OCI-LY3 (cell line): ENCODE measurements at regions not wholly inside any gene's neighbourhood (a gene's known extent, or its start where the extent isn't known, plus 50 kb on each side); places are given as distances from the start of the nearest gene placed in this dataset.

Experiments
- CTCF ChIP-seq: fragments of 200-600, 300-600 bp; sonication (generic); IDR thresholded peaks from 2 replicates; pipeline ENCODE4 v1.5.1; 2014; ENCODE audit warnings: antibody characterized with exemption, low read length, low read depth
- EZH2phosphoT487 ChIP-seq: fragments of 200-600 bp; shearing (Covaris generic); IDR thresholded peaks from 2 replicates; pipeline ENCODE4 v1.6.1; 2018; ENCODE audit warnings: antibody characterized with exemption, mixed run types, low read depth

GRCh38 chr18:67232991-67233390 is 283.5 kb downstream of the DSEL start:
- no peak for TF ChIP-seq CTCF
- TF ChIP-seq EZH2phosphoT487, result no peak
